ENCODE measurements at regions not wholly inside any gene's neighbourhood (a gene's known extent, or its start where the extent isn't known, plus 50 kb on each side); places are given as distances from the start of the nearest gene placed in this dataset.

- FAIRE-seq (no peak), DNase-seq (ENCODE audit: low spot score) (no peak)
Observed at GRCh38 chr22:34303656-34304055, 383.4 kb upstream of the LARGE1 start.

DNA sequence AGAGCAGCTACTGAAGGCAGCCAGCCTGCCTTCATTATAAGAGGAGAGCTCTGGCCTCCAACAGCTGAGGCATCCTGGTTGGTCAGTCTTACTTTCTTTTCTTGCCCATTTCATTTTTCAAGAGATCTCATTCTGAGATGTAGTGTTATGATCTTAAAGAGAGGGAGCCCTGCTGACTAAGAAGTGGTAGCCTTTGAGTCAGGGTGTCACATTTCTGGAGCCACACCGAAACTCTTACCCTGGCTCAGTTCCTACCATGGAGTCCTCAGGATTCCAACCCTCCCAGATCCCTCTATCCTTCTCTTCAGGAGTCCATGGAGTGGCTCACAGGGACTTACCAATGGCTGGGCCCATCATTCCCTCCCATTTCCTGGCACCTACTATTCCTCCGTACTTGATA, 386.1 kb upstream of the LARGE1 start:
- FAIRE-seq (no peak), DNase-seq (ENCODE audit: low spot score) (no peak)

- DNase-seq (ENCODE audit: low spot score) (no peak), FAIRE-seq (no peak)
Observed at GRCh38 chr22:34308101-34308500, 387.8 kb upstream of the LARGE1 start.

- no peak for DNase-seq (ENCODE audit: low spot score)
- FAIRE-seq = no peak
Observed at GRCh38 chr22:34319346-34319745, 399.1 kb upstream of the LARGE1 start.

DNA sequence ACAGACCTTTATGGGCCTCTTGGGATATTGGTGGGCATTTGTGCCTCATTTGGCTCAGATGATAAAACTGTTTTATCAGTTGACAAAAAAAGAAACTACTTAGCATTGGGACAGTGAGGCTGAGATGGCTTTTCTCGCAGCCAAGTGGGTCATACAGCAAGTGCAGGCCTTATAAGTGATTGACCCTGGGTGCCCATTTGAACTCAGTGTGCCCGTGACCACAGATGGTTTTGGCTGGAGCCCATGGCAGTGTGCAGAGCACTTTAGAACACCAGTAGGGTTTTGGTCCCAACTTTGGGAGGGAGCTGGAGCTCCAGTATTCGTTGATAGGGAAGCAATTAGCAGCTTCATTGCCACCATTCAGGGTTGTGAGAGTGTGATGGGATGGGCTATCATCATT, 404.5 kb upstream of the LARGE1 start:
- FAIRE-seq = no peak

DNA sequence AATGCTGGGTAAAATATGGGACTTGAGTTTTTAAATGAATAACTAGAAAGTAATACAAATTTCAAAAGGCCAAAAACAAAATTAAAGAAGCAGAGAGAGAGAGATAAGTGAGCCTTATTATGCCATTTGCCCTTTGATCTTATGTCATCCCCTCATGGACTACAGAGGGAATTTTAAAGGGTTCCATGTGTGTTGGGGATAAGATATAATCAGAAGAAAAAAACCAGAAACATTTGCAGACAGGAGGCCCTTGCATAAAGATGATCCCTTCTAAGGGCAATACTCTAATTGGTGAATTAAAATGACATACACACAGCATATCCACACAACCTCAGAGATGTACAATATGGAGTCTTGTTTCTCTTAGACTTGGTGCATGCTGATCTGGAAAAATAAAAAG, 406.6 kb upstream of the LARGE1 start:
- no peak for DNase-seq (ENCODE audit: low spot score)
- no peak for FAIRE-seq

More for the DNA sequence above, 404.5 kb upstream of the LARGE1 start:
- DNase-seq (ENCODE audit: low spot score) = no peak

GRCh38 chr22:34330432-34330831, 410.2 kb upstream of the LARGE1 start:
- DNase-seq (ENCODE audit: low spot score) (no peak), FAIRE-seq (no peak)

GRCh38 chr22:34333285-34333684, 413.0 kb upstream of the LARGE1 start:
- DNase-seq (ENCODE audit: low spot score) (no peak), FAIRE-seq (no peak)

- DNase-seq (ENCODE audit: low spot score) = no peak
- FAIRE-seq = no peak
Observed at GRCh38 chr22:34334893-34335292, 414.6 kb upstream of the LARGE1 start.

- DNase-seq (ENCODE audit: low spot score) (no peak), FAIRE-seq (no peak)
Observed at GRCh38 chr22:34344702-34345101, 424.4 kb upstream of the LARGE1 start.

GRCh38 chr22:34354071-34354817, 434.0 kb upstream of the LARGE1 start:
- DNase-seq (ENCODE audit: low spot score) (no peak), FAIRE-seq (no peak)

DNA sequence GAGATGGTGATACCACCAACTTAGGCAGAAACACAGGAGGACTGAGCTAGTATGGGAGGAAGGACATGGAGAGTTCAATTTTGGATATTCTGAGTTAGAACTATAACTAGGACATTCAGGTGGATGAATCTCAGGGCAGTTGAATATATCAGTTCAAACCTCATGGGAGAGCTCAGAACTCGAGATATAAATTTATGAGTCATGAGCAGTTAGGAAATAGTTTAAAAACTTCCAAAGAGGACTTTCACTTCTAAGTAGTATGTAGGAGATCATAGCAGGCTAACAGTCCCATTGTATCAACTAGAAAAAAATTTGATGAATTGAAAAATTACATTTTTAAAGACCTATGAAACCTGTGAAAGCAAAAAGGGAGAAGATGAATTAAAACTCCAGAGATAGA, 436.2 kb upstream of the LARGE1 start:
- DNase-seq (ENCODE audit: low spot score) = no peak
- FAIRE-seq = no peak

GRCh38 chr22:34370711-34371110, 450.4 kb upstream of the LARGE1 start:
- no peak for DNase-seq (ENCODE audit: low spot score)
- no peak for FAIRE-seq

GRCh38 chr22:34379825-34380224, 459.5 kb upstream of the LARGE1 start:
- DNase-seq (ENCODE audit: low spot score) (no peak), FAIRE-seq (no peak)

- FAIRE-seq = no peak
- no peak for DNase-seq (ENCODE audit: low spot score)
Observed at GRCh38 chr22:34380532-34380931, 460.3 kb upstream of the LARGE1 start.

- FAIRE-seq (no peak), DNase-seq (ENCODE audit: low spot score) (no peak)
Observed at GRCh38 chr22:34390400-34390799, 470.1 kb upstream of the LARGE1 start.

GRCh38 chr22:34395370-34395769, 475.1 kb upstream of the LARGE1 start:
- DNase-seq (ENCODE audit: low spot score) = peak; percentile 76
- no peak for FAIRE-seq

DNA sequence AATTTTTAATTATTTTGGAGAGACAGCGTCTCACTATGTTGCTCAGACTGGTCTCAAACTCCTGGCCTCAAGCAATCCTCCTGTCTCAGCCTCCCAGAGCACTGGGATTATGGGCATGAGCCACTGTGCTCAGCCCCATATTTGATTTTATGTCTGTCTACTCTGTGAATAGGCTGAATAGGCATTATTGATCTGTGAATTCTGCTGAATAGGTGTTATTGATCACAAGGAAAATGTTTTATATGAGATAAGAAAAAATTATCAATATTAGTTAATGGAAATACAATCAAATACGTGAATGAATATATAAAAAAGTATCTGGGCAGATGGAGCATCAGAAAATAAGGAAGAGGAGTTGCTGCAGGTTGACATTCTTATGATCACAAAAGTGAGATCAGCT, 483.4 kb upstream of the LARGE1 start:
- no peak for DNase-seq (ENCODE audit: low spot score)
- FAIRE-seq = no peak

DNA sequence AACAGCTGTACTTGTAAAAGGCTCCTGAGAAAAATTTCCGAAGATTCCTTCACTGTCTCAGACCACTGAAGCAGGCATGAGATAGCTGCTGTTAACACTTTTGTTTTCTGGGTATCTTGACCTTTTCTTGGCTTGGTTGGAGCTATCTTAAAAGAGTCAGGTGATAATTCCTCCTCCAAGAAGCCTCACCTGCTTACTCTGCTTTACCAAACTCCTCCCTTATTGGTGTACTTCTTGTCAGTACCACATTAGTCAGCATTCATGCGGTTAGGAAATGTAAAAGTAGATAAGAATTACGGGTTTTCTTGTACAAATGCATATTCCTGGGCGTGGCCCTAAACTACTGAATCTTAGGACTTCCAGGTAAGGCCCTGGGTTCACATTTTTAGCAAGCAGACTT, 489.8 kb upstream of the LARGE1 start:
- FAIRE-seq = no peak

DNA sequence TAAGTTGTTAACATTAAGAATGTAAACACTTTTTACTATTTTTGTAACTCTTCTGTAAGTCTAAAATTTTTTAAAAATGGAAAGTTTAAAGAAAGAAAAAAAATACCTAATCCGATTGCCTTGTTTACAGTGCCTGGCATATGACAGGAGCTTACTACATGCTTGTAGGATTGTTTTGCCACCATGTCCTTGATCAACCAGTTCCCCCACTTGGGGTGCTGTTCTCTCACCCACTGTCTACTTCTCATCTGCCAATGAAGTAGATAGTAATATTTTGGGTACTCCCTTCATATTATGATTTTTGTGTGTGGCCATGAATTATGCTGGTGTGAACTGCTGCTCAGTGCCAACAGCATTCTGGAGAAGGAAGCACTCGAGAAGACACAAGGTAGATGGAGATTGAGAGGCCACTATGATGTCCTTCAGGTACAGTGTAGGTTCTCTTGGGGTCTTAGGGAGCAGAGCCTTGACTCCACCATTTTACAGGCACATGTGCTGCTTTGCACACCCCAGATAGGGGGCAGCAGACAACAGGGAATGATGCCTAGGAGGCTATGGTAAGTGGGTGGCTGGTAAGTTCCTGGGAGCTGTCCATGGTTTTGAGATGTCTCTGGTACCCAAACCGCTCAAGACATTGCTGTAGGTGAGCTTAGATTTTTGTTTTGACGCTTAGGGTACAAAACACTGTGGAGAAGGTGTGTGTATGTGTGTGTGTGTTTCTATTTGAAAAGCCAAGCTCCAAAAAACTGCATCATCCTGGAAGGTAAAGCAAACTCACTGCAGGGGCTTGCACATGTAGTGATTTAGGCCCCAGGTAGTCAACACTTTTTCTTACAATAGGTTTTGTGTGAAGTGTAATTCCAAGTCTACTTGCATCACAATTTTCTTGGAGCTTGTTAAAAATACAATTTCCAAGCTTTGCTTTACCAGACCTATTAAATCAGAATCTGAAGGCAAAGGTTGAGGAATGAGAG, 494.5 kb upstream of the LARGE1 start:
- peak; percentile 75 for DNase-seq (ENCODE audit: low spot score)
- FAIRE-seq = peak; percentile 52

More for the DNA sequence above, 489.8 kb upstream of the LARGE1 start:
- DNase-seq (ENCODE audit: low spot score) = no peak

DNA sequence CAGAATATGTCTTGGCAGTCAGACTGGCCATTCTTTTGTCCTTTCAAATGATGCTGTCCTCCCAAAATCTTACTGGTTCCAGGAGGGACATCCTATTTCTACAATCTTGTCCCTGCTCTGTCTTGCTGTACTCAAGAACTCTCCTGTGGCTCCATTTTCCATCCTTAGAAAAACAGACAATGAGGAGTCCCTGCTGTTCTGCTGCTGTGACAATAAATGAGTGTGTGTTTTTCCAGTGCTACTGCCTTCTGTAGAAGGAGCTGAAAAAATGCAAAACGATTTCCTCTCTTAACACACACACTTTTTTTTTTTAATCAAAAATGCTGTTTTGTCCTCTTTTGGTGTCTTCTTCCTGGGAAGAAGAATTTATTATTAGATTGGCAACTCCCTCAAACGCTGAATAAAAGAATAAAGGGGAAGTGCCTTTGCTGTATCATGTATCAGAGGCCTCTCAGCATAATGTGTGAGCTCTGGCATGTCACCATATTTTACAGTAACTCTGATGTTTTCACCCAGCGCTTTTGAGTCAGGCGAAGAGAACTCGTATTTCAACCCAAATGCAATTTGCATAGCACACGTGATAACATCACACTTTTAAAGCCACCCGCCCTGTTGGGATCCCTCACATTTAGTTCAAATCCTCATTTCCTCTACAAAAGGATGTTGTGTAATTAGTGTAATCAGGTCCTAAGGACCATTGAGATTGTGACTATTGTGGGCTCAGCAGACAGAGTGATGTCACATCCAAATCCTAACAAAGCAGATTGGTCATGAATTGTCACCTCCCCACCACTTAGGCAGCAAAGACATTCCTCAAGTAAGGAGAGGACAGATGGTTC, 496.0 kb upstream of the LARGE1 start:
- FAIRE-seq (no peak), DNase-seq (ENCODE audit: low spot score) (no peak)

Measured in urothelium cell line (cell line).